C4-2B (cell line): ENCODE measurements at regions not wholly inside any gene's neighbourhood (a gene's known extent, or its start where the extent isn't known, plus 50 kb on each side); places are given as distances from the start of the nearest gene placed in this dataset.

Source experiments
- H3K27ac ChIP-seq: fragments of 450-650 bp; 2 replicates; pipeline ENCODE4 v1.5.1; 2017
- ZFX ChIP-seq: fragments of 450-650 bp; IDR thresholded peaks from 2 replicates; pipeline ENCODE4 v1.6.1; 2017
- TF ChIP-seq, protein P1 (sequence below): fragments of 450-650 bp; conservative IDR thresholded peaks from 2 replicates; pipeline ENCODE4 v1.5.1; 2017; ENCODE audit warnings: mild to moderate bottlenecking

- no peak overlapping the region for H3K27ac ChIP-seq
- no peak for TF ChIP-seq ZFX
- TF ChIP-seq, protein P1, sequence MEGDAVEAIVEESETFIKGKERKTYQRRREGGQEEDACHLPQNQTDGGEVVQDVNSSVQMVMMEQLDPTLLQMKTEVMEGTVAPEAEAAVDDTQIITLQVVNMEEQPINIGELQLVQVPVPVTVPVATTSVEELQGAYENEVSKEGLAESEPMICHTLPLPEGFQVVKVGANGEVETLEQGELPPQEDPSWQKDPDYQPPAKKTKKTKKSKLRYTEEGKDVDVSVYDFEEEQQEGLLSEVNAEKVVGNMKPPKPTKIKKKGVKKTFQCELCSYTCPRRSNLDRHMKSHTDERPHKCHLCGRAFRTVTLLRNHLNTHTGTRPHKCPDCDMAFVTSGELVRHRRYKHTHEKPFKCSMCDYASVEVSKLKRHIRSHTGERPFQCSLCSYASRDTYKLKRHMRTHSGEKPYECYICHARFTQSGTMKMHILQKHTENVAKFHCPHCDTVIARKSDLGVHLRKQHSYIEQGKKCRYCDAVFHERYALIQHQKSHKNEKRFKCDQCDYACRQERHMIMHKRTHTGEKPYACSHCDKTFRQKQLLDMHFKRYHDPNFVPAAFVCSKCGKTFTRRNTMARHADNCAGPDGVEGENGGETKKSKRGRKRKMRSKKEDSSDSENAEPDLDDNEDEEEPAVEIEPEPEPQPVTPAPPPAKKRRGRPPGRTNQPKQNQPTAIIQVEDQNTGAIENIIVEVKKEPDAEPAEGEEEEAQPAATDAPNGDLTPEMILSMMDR = no peak
Measured at GRCh38 chr10:6729861-6730344, 149.8 kb upstream of the PRKCQ start.

DNA sequence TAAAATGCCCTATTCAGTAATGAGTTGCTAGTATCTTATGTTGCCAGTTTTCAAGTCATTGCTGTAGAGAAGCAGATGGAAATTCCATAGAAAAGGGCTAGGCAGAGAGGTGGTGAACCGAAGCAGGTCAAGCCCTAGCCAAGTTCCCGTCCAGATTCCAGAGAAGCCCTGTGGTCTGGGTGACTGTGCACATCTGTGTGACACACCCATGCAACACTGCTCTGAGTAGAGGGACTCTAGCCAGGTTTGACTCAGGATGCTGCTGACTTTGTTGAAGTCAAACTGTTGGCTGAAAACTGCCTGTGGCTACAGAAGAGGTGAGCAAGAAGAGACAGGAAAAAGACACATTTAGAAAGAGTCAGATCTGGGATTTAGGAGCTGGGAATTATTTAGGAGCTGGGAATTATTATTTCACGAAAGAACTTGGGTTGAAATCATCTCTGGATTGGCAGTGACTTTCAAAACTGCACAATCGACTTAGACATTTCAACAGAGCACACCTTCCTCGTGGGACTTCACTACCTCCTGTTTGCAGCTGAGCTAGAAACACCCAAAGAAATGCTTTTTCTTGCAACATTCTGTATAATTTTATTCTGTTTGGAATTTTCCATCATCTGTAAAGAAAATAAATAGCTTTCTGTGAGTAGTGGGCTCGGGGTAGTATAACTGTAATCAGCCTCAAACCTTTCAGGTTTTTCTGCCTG lies 149.1 kb upstream of the PRKCQ start:
- H3K27ac ChIP-seq = no peak overlapping the region
- no peak for TF ChIP-seq ZFX
- TF ChIP-seq, protein P1 = no peak

DNA sequence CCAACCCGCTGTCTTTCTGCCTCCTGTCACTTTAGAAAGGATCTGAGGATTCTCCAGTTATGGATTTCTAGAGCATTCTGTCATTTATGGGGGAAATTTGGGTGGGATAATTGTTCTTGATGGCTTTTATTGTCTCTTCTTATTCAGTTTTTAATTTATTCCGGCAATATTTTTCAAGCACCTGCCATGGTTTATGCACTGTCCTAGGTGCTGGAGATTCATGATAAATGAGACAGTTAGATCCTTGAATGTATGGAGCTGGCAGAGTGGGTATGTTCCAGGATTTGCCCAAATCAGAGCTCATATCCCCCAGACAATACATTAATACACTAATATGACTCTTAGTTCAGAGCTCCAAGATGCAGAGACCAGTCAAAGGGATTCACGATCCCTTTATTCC lies 146.8 kb upstream of the PRKCQ start:
- TF ChIP-seq, protein P1 = no peak
- no peak for TF ChIP-seq ZFX
- no peak overlapping the region for H3K27ac ChIP-seq

GRCh38 chr10:6722616-6723004 lies 142.5 kb upstream of the PRKCQ start:
- no peak overlapping the region for H3K27ac ChIP-seq
- TF ChIP-seq ZFX = no peak
- TF ChIP-seq, protein P1 = no peak

DNA sequence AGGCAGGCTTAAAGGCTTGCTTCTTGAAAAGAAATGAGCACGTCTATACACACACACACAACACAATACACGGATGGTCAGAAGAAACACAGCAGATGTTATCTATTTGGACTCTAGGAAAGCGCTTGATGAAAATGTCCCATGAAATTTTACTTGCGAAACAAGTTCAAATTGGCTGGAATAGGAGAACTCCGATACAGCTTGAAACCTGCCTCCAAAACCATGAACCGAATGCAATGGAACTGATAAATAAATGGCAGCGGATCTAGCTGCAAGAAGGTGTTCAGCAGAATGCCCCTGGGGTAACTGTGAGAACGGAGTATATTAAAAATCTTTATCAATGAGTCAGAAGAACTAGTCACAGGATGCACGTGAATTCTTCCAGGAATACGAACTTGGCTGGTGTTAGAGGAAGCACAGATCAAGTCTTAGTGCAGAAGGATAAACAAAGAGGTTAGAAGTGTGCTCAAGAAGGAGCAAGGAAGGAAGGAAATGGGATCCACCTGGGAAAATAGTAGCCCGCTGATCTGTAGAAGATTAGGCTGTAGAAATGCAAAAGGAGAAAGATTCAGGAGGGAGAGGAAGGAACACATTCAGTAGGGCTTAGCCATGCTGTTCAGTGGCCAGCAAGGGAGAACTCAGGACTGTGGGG lies 142.0 kb upstream of the PRKCQ start:
- H3K27ac ChIP-seq = no peak overlapping the region
- no peak for TF ChIP-seq ZFX
- TF ChIP-seq, protein P1 = no peak

- TF ChIP-seq, protein P1 = no peak
- TF ChIP-seq ZFX = no peak
- no peak overlapping the region for H3K27ac ChIP-seq
Measured at GRCh38 chr10:6721480-6721879, 141.4 kb upstream of the PRKCQ start.

- no peak overlapping the region for H3K27ac ChIP-seq
- TF ChIP-seq ZFX = no peak
- TF ChIP-seq, protein P1 = no peak
Measured at GRCh38 chr10:6719561-6719960, 139.5 kb upstream of the PRKCQ start.
